ENCODE measurements at regions not wholly inside any gene's neighbourhood (a gene's known extent, or its start where the extent isn't known, plus 50 kb on each side); places are given as distances from the start of the nearest gene placed in this dataset.

DNA sequence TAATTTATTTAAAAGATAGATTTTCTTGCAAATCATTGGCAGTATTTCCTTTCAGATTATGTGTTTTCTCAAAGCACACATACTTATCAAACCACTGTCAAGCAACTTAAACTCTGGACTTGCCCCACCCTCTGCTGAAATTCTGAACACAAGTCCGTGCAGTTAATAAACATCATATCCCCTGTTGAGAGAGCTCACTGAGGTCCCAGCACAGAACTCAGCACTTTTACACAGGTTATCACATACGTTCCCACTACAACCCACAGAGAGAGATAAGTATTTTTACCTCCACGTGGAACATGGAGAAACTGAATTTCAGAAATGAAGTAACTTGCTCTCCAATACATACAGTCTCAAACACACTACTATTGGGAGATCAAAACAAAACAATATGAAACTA, 267.6 kb upstream of the IGF1R start:
- TF ChIP-seq, protein P1, sequence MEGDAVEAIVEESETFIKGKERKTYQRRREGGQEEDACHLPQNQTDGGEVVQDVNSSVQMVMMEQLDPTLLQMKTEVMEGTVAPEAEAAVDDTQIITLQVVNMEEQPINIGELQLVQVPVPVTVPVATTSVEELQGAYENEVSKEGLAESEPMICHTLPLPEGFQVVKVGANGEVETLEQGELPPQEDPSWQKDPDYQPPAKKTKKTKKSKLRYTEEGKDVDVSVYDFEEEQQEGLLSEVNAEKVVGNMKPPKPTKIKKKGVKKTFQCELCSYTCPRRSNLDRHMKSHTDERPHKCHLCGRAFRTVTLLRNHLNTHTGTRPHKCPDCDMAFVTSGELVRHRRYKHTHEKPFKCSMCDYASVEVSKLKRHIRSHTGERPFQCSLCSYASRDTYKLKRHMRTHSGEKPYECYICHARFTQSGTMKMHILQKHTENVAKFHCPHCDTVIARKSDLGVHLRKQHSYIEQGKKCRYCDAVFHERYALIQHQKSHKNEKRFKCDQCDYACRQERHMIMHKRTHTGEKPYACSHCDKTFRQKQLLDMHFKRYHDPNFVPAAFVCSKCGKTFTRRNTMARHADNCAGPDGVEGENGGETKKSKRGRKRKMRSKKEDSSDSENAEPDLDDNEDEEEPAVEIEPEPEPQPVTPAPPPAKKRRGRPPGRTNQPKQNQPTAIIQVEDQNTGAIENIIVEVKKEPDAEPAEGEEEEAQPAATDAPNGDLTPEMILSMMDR (IDR thresholded peaks at IDR 0.05; ENCODE audit: low read depth, low read length), result no peak
- no peak for TF ChIP-seq POLR2A (IDR thresholded peaks at IDR 0.05; ENCODE audit: extremely low read depth, insufficient read length)
- TF ChIP-seq, protein P2, sequence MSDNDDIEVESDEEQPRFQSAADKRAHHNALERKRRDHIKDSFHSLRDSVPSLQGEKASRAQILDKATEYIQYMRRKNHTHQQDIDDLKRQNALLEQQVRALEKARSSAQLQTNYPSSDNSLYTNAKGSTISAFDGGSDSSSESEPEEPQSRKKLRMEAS (IDR thresholded peaks at IDR 0.05; ENCODE audit: low read depth, low read length), result no peak
- no peak for TF ChIP-seq MYC (IDR thresholded peaks at IDR 0.05; ENCODE audit: low read depth, low read length)

Data from NB4 (cell line).